OCI-LY7 (cell line): ENCODE measurements at regions not wholly inside any gene's neighbourhood (a gene's known extent, or its start where the extent isn't known, plus 50 kb on each side); places are given as distances from the start of the nearest gene placed in this dataset.

ENCODE experiments used
- BruUV-seq: library from RNA; stranded (reverse); fragments of 400-500 nt; replicated peaks from 2 replicates; lab custom pipeline; 2021; lab: Mats Ljungman, UMichigan
- CTCF ChIA-PET: fragments of 300-600 bp; sonication (Branson Sonifier 250); formaldehyde crosslinking; loops from one replicate; lab custom pipeline; 2022; ENCODE audit warnings: antibody characterized with exemption; ENCODE audit not compliant: unreplicated experiment; lab: Charles Lee
- POLR2A ChIA-PET: fragments of 300-600 bp; sonication (Branson Sonifier 250); formaldehyde crosslinking; loops from one replicate; lab custom pipeline; 2022; ENCODE audit warnings: antibody characterized with exemption; lab: Charles Lee
- DNase-seq: peaks from one replicate; pipeline ENCODE4 v3.0.0-alpha.2; 2015; ENCODE audit warnings: low spot score
- H2AFZ ChIP-seq: fragments of 200-600 bp; sonication (generic), shearing (Covaris generic); 2 replicates; pipeline ENCODE4 v1.6.1; 2014; ENCODE audit warnings: mild to moderate bottlenecking, antibody characterized with exemption, low read length, moderate library complexity
- H3K27ac ChIP-seq: fragments of 200-600 bp; sonication (generic); 2 replicates; pipeline ENCODE4 v1.5.1; 2014; ENCODE audit warnings: mixed run types, low read depth, mild to moderate bottlenecking, moderate library complexity, low read length, inconsistent platforms; ENCODE audit not compliant: poor library complexity, severe bottlenecking
- H3K36me3 ChIP-seq: fragments of 200-600 bp; sonication (generic); 2 replicates; pipeline ENCODE4 v1.6.1; 2014; ENCODE audit warnings: mild to moderate bottlenecking, antibody characterized with exemption, low read length, moderate library complexity, mixed read lengths; ENCODE audit not compliant: insufficient read depth
- H3K4me1 ChIP-seq: fragments of 200-600 bp; sonication (generic); 2 replicates; pipeline ENCODE4 v1.5.1; 2014; ENCODE audit warnings: mild to moderate bottlenecking, low read length; ENCODE audit not compliant: insufficient read depth, poor library complexity, severe bottlenecking
- H3K4me2 ChIP-seq: fragments of 200-600 bp; sonication (generic); 2 replicates; pipeline ENCODE4 v1.6.1; 2014; ENCODE audit warnings: mild to moderate bottlenecking, low read length
- H3K4me3 ChIP-seq: fragments of 200-600 bp; sonication (generic); 2 replicates; pipeline ENCODE4 v1.5.1; 2014; ENCODE audit warnings: mild to moderate bottlenecking, low read depth, low read length; ENCODE audit not compliant: poor library complexity, severe bottlenecking
- H3K79me2 ChIP-seq: fragments of 200-600 bp; sonication (generic); 2 replicates; pipeline ENCODE4 v1.6.1; 2016; ENCODE audit warnings: low read depth, mild to moderate bottlenecking, low read length, moderate library complexity, mixed read lengths; ENCODE audit not compliant: insufficient read depth
- H3K9me2 ChIP-seq: fragments of 200-600 bp; sonication (generic); 2 replicates; pipeline ENCODE4 v1.6.1; 2016; ENCODE audit warnings: mild to moderate bottlenecking, low read length, mixed read lengths; ENCODE audit not compliant: insufficient read depth
- H3K9me3 ChIP-seq: fragments of 200-600 bp; sonication (generic); 2 replicates; pipeline ENCODE4 v1.6.1; 2014; ENCODE audit warnings: mild to moderate bottlenecking, mixed run types, low read length, mixed read lengths
- H4K20me1 ChIP-seq: fragments of 200-600 bp; sonication (generic); 2 replicates; pipeline ENCODE4 v1.6.1; 2014; ENCODE audit warnings: mild to moderate bottlenecking, antibody characterized with exemption, low read length, moderate library complexity, mixed read lengths; ENCODE audit not compliant: insufficient read depth
- CTCF ChIP-seq: fragments of 200-600 bp; sonication (generic); conservative IDR thresholded peaks from 2 replicates; pipeline ENCODE4 v1.5.1; 2014; ENCODE audit warnings: mild to moderate bottlenecking, antibody characterized with exemption, low read length, moderate library complexity, mixed read lengths
- EZH2phosphoT487 ChIP-seq: fragments of 200-600 bp; sonication (generic); IDR thresholded peaks from 2 replicates; pipeline ENCODE4 v1.6.1; 2018; ENCODE audit warnings: low read depth, borderline replicate concordance, mild to moderate bottlenecking, mixed run types, antibody characterized with exemption, low read length, moderate library complexity, mixed read lengths
- intact Hi-C: fragments of 100-400 bp; cut with micrococcal nuclease; formaldehyde crosslinking; loops from one replicate; pipeline ENCODE4 v1.10.0; 2022; ENCODE audit not compliant: unreplicated experiment

DNA sequence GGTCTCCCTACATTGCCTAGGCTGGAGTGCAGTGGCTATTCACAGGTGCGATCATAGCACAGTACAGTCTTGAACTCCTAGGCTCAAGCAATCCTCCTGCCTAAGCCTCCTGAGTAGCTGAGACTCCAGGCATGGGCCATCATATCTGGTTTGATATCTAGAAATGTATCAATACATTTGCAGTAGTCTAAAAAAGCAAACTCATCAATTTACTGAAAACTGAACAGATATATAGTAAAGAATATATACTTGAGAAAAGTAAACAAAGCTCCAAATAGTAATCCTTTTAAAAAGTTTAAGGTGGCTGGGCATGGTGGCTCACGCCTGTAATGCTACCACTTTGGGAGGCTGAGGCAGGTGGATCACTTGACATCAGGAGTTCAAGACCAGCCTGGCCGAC is 57.1 kb upstream of the KMT2C start:
- Histone ChIP-seq H3K9me2 (no peaks in the 10 kb centered on the region), H3K4me3 (no peak overlapping the region), H3K36me3 (no peaks in the 10 kb centered on the region), H3K27ac (no peak overlapping the region), H3K79me2 (no peaks in the 10 kb centered on the region), H3K4me2 (no peak overlapping the region), H4K20me1 (no peaks in the 10 kb centered on the region), H3K9me3 (no peaks in the 10 kb centered on the region), H3K4me1 (no peaks in the 10 kb centered on the region), H2AFZ (no peak overlapping the region)
- no peak for TF ChIP-seq EZH2phosphoT487
- TF ChIP-seq CTCF, result no peak
- DNase-seq, result no peak
- no TSS peak for BruUV-seq
- ChIA-PET POLR2A (interaction anchor here (0.7 to 0.8 kb wide), 2 partner anchors 12 to 21 kb away, joined by 3 read pairs; no protein-coding TSS in a partner anchor), CTCF (no interaction called here)
- intact Hi-C loops, result no loop called here

- ChIA-PET POLR2A (no interaction called here), CTCF (no interaction called here)
- TF ChIP-seq CTCF (no peak), EZH2phosphoT487 (no peak)
- no peaks in the 10 kb centered on the region for H3K36me3 ChIP-seq
- no peak overlapping the region for H3K27ac ChIP-seq
- no peak for DNase-seq
- intact Hi-C loops, result no loop called here
- BruUV-seq, result no TSS peak
- H4K20me1 ChIP-seq, result no peaks in the 10 kb centered on the region
- no peak overlapping the region for H3K4me3 ChIP-seq
- H3K4me2 ChIP-seq, result no peak overlapping the region
- no peaks in the 10 kb centered on the region for H3K9me3 ChIP-seq
- H3K4me1 ChIP-seq, result no peaks in the 10 kb centered on the region
- no peaks in the 10 kb centered on the region for H3K9me2 ChIP-seq
- H2AFZ ChIP-seq, result no peak overlapping the region
- H3K79me2 ChIP-seq, result no peaks in the 10 kb centered on the region
Observed at GRCh38 chr7:152489044-152489443, 53.2 kb upstream of the KMT2C start.

DNA sequence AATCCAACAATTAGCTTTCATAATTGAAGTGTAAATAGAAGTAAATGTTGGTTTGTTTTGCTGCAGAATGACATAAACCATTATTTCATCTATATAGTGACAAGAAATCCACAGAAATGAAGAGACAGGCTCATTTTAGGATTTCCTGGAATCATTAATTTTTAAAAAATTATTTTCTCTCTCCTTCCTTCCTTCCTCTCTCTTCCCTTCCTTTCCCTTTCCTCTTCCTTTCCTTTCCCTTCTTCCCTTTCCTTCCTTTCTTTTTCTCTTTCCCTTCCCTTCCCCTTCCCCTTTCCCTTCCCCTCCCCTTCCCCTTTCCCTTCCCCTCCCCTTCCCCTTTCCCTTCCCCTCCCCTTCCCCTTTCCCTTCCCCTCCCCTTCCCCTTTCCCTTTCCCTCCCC is 51.2 kb upstream of the KMT2C start:
- no peaks in the 10 kb centered on the region for H3K36me3 ChIP-seq
- no peaks in the 10 kb centered on the region for H3K9me2 ChIP-seq
- TF ChIP-seq EZH2phosphoT487, result no peak
- TF ChIP-seq CTCF, result no peak
- ChIA-PET CTCF (no interaction called here), POLR2A (no interaction called here)
- intact Hi-C loops, result no loop called here
- H3K4me3 ChIP-seq, result no peak overlapping the region
- H3K79me2 ChIP-seq, result no peaks in the 10 kb centered on the region
- H4K20me1 ChIP-seq, result no peaks in the 10 kb centered on the region
- no TSS peak for BruUV-seq
- no peak overlapping the region for H3K4me2 ChIP-seq
- DNase-seq, result no peak
- no peak overlapping the region for H3K27ac ChIP-seq
- no peaks in the 10 kb centered on the region for H3K9me3 ChIP-seq
- no peaks in the 10 kb centered on the region for H3K4me1 ChIP-seq
- no peak overlapping the region for H2AFZ ChIP-seq
